Keratinocyte (primary cell): ENCODE measurements at regions not wholly inside any gene's neighbourhood (a gene's known extent, or its start where the extent isn't known, plus 50 kb on each side); places are given as distances from the start of the nearest gene placed in this dataset.

Experiments
- CTCF ChIP-seq, 3 experiments: IDR thresholded peaks in 1 of 3; conservative IDR thresholded peaks in 1 of 3; optimal IDR thresholded peaks in 1 of 3; 2 replicates in 2 of 3; 3 replicates in 1 of 3; pipeline versions ENCODE3 to v1.5.1; 2011; ENCODE audit warnings: low read length in 3 of 3, mild to moderate bottlenecking in 3 of 3, moderate library complexity in 2 of 3, control low read depth in 1 of 3, inconsistent platforms in 1 of 3; ENCODE audit not compliant: insufficient read depth in 2 of 3; ENCODE audit errors: extremely low read depth in 1 of 3
- EZH2 ChIP-seq: IDR thresholded peaks from one replicate; pipeline ENCODE4 v1.6.1; 2012; ENCODE audit warnings: inconsistent platforms, mild to moderate bottlenecking, low read length, moderate library complexity

- TF ChIP-seq EZH2 (no peak), CTCF (optimal IDR thresholded peaks at IDR 0.05 in 1 of 3, IDR thresholded peaks at IDR 0.05 in 1 of 3, conservative IDR thresholded peaks at IDR 0.05 in 1 of 3; ENCODE audit: extremely low read depth in 1 of 3, insufficient read depth in 2 of 3, low read length in 3 of 3) (no peak)
Measured at GRCh38 chr17:69908626-69909368, 166.2 kb upstream of the KCNJ16 start.
